Ascending aorta (tissue), 2 donors: ENCODE measurements at regions not wholly inside any gene's neighbourhood (a gene's known extent, or its start where the extent isn't known, plus 50 kb on each side); places are given as distances from the start of the nearest gene placed in this dataset.
"Not testable (repeated sequence)": the region's sequence is repeated elsewhere in the genome, so short reads cannot be mapped to it uniquely, and the experiment has no call there.

Source experiments
- DNase-seq, 2 donors: peaks; one replicate each; pipeline ENCODE4 v3.0.0-alpha.2; 2019; ENCODE audit warnings: low spot score in 2 of 2
- H3K27ac ChIP-seq, 2 donors: fragments of 200-600 bp; sonication (generic); one replicate each; pipeline ENCODE4 v1.5.1; 2016 to 2017; ENCODE audit warnings: mild to moderate bottlenecking in 1 of 2
- H3K27me3 ChIP-seq: fragments of 200-600 bp; sonication (generic); one replicate; pipeline ENCODE4 v1.5.1; 2017
- H3K36me3 ChIP-seq, 2 donors: fragments of 200-600 bp; sonication (generic); one replicate each; pipeline ENCODE4 v1.5.1; 2016
- H3K4me1 ChIP-seq, 2 donors: fragments of 200-600 bp; sonication (generic); one replicate each; pipeline ENCODE4 v1.5.1; 2016 to 2017; ENCODE audit warnings: mild to moderate bottlenecking in 1 of 2
- H3K4me3 ChIP-seq, 2 donors: fragments of 200-600 bp; sonication (generic); one replicate each; pipeline ENCODE4 v1.5.1; 2016 to 2017; ENCODE audit warnings: mild to moderate bottlenecking in 1 of 2
- H3K9me3 ChIP-seq, 2 donors: fragments of 200-600 bp; sonication (generic); one replicate each; pipeline ENCODE4 v1.5.1; 2016
- intact Hi-C: fragments of 100-400 bp; cut with DNase I; formaldehyde crosslinking; loops from one replicate; pipeline ENCODE4 v1.15.1; 2023
- TF ChIP-seq, protein P1 (sequence below), 3 experiments: fragments of 200-600 bp in 2 of 3; fragments of 450-650 bp in 1 of 3; sonication (generic) in 2 of 3; IDR thresholded peaks; one replicate each; pipeline ENCODE4 v1.5.1; 2016 to 2019; ENCODE audit warnings: antibody characterized with exemption in 3 of 3, mild to moderate bottlenecking in 1 of 3, moderate library complexity in 1 of 3

DNA sequence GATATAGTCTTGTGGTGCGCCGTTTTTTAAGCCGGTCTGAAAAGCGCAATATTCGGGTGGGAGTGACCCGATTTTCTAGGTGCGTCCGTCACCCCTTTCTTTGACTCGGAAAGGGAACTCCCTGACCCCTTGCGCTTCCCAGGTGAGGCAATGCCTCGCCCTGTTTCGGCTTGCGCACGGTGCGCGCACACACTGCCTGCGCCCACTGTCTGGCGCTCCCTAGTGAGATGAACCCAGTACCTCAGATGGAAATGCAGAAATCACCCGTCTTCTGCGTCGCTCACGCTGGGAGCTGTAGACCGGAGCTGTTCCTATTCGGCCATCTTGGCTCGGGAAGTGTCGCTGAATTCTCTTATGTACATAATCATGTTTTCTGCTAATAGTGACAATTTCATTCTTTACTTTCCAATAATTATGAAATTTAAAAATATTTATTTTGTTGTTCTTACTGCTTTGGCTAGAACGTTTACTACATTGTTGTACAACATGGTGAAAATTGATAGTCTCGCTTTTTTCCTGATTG lies 61.2 kb upstream of the MINDY3 start:
- H3K27me3 ChIP-seq, DNase-seq, H3K27ac ChIP-seq, H3K9me3 ChIP-seq, H3K36me3 ChIP-seq, H3K4me3 ChIP-seq, intact Hi-C loops, H3K4me1 ChIP-seq: not testable (repeated sequence)

DNA sequence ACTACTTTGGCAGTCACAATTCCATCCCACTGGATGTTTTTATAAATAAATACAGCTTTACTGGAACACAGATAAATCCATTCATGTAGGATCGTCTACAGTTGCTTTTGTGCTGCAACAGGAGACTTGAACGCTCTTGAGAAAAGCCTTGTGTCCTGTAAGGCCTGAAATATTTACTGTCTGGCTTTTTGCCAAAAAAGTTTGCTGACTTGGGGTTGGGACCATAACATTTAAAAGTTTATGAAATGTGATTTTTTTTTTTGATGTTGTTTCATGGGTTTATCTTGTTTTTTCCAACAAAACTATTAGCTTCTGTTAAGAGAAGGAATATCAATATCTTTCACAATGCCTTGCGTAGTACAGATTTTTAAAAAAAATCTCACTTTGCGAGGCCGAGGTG lies 71.1 kb upstream of the MINDY3 start:
- H3K4me1 ChIP-seq = no peaks in the 10 kb centered on the region
- no peaks in the 10 kb centered on the region for H3K27me3 ChIP-seq
- H3K9me3 ChIP-seq = no peaks in the 10 kb centered on the region
- intact Hi-C loops = no loop called here
- no peaks in the 10 kb centered on the region for H3K36me3 ChIP-seq
- no peak overlapping the region for H3K27ac ChIP-seq
- TF ChIP-seq, protein P1, sequence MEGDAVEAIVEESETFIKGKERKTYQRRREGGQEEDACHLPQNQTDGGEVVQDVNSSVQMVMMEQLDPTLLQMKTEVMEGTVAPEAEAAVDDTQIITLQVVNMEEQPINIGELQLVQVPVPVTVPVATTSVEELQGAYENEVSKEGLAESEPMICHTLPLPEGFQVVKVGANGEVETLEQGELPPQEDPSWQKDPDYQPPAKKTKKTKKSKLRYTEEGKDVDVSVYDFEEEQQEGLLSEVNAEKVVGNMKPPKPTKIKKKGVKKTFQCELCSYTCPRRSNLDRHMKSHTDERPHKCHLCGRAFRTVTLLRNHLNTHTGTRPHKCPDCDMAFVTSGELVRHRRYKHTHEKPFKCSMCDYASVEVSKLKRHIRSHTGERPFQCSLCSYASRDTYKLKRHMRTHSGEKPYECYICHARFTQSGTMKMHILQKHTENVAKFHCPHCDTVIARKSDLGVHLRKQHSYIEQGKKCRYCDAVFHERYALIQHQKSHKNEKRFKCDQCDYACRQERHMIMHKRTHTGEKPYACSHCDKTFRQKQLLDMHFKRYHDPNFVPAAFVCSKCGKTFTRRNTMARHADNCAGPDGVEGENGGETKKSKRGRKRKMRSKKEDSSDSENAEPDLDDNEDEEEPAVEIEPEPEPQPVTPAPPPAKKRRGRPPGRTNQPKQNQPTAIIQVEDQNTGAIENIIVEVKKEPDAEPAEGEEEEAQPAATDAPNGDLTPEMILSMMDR (IDR thresholded peaks at IDR 0.05) = no peak
- no peak overlapping the region for H3K4me3 ChIP-seq
- DNase-seq = no peak

DNA sequence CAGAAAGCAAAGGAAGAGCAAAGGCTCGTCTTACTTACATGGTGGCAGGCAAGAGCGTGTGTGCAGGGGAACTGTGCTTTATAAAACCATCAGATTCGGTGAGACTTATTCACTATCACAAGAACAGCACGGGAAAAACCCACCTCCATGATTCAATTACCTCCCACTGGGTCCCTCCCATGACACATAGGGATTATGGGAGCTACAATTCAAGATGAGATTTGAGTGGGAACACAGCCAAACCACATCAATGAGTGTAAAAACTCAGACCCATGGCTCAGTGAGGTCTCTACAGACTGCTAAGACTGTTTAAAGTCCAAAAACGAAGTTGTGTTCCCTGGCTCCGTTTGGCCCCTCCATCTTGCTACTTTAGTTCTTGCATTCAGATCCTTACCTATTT lies 79.2 kb upstream of the MINDY3 start:
- H3K9me3 ChIP-seq, H3K4me3 ChIP-seq, H3K27me3 ChIP-seq, DNase-seq, H3K27ac ChIP-seq, intact Hi-C loops, H3K4me1 ChIP-seq, H3K36me3 ChIP-seq: not testable (repeated sequence)

DNA sequence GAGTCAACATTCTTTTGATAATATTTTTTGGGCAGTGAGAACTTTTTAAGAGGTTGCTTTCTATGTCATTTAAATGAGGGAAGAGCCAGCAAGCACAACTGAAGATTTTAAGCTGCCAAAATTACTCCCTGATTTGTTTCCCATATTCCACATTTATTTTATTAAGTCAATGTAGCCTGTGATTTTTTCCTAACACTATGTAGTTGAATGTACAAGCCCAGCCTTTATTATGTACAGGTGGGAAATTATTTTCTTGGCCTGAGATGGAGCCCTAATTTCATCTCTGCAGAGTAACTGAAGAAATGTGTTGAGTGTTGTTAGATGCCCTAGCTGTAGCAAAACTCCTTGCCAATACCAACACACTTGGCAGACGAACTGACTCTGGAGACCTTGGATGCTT lies 83.1 kb upstream of the MINDY3 start:
- no peak overlapping the region for H3K27ac ChIP-seq
- H3K27me3 ChIP-seq = no peaks in the 10 kb centered on the region
- TF ChIP-seq, protein P1 (IDR thresholded peaks at IDR 0.05) = no peak
- H3K9me3 ChIP-seq = no peaks in the 10 kb centered on the region
- no peak overlapping the region for H3K4me3 ChIP-seq
- no peaks in the 10 kb centered on the region for H3K36me3 ChIP-seq
- no peak for DNase-seq
- H3K4me1 ChIP-seq = no peaks in the 10 kb centered on the region
- intact Hi-C loops = no loop called here

DNA sequence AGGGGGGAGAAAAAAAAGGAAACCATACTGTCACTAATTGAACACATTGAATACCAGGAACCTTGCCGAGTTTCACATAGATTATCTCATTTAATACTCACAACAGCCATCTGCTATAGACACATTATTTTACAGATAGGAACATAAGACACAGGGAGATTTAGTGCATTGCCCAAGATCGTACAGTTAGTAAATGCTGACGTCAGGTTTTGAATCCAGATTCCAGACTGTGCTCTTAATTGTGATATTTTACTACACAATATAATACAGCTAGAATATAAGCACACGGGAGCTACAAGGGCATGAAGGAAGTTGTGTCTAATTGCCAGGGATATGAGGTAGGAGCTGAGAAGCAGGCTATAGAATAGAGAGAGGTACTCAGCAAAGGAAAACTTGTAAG lies 93.9 kb upstream of the MINDY3 start:
- Histone ChIP-seq H3K27ac (no peak overlapping the region), H3K36me3 (no peaks in the 10 kb centered on the region), H3K4me3 (no peak overlapping the region), H3K9me3 (no peaks in the 10 kb centered on the region), H3K27me3 (no peaks in the 10 kb centered on the region), H3K4me1 (no peaks in the 10 kb centered on the region)
- no peak for DNase-seq
- intact Hi-C loops = no loop called here
- TF ChIP-seq, protein P1 (IDR thresholded peaks at IDR 0.05) = no peak

DNA sequence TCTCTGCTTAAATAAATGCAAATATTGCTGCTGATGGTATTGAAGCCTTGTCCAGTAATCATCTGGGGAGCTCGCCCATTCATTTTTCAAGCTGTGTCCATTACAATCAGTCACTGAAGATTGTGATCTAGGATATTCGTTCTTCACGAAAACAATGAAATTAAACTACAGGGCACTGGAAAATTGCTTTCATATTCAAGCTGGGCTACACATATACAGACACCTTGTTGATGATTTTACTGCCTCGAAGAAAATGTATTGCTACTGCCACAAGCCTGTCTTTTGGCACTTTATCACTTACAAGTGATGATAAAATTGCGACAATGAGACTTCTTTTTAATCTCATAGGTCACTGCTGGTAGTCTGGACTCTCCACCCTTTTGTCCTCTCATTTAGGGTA lies 100.0 kb upstream of the MINDY3 start:
- Histone ChIP-seq H3K27ac (no peak overlapping the region), H3K27me3 (no peaks in the 10 kb centered on the region), H3K4me1 (no peaks in the 10 kb centered on the region), H3K36me3 (no peaks in the 10 kb centered on the region), H3K4me3 (no peak overlapping the region), H3K9me3 (no peaks in the 10 kb centered on the region)
- intact Hi-C loops = no loop called here
- no peak for DNase-seq
- TF ChIP-seq, protein P1 (IDR thresholded peaks at IDR 0.05) = no peak

DNA sequence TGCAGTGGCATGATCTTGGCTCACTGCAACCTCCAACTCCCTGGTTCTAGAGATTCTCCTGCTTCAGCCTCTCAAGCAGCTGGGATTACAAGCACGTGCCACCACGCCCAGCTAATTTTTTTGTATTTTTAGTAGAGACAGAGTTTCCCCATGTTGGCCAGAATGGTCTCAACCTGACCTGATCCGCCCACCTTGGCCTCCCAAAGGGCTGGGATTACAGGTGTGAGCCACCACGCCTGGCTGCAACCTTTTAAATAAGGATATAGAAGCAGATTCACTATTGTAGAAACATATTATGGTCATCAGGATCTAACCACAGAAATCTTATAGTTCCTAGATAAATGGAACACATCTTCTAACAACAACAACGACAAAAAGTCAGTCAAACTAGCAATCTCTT lies 112.4 kb upstream of the MINDY3 start:
- H3K4me3 ChIP-seq, H3K27me3 ChIP-seq, DNase-seq, H3K36me3 ChIP-seq, H3K4me1 ChIP-seq, H3K9me3 ChIP-seq, H3K27ac ChIP-seq, intact Hi-C loops: not testable (repeated sequence)
